GM12872 (cell line): ENCODE measurements at regions not wholly inside any gene's neighbourhood (a gene's known extent, or its start where the extent isn't known, plus 50 kb on each side); places are given as distances from the start of the nearest gene placed in this dataset.

ENCODE experiments used
- CTCF ChIP-seq: IDR thresholded peaks from 3 replicates; pipeline ENCODE4 v1.5.1; 2011; ENCODE audit warnings: low read depth, mild to moderate bottlenecking, low read length, moderate library complexity; ENCODE audit not compliant: insufficient read depth

- no peak for TF ChIP-seq CTCF
Measured at GRCh38 chr2:42929546-42930024, 137.2 kb upstream of the HAAO start.

DNA sequence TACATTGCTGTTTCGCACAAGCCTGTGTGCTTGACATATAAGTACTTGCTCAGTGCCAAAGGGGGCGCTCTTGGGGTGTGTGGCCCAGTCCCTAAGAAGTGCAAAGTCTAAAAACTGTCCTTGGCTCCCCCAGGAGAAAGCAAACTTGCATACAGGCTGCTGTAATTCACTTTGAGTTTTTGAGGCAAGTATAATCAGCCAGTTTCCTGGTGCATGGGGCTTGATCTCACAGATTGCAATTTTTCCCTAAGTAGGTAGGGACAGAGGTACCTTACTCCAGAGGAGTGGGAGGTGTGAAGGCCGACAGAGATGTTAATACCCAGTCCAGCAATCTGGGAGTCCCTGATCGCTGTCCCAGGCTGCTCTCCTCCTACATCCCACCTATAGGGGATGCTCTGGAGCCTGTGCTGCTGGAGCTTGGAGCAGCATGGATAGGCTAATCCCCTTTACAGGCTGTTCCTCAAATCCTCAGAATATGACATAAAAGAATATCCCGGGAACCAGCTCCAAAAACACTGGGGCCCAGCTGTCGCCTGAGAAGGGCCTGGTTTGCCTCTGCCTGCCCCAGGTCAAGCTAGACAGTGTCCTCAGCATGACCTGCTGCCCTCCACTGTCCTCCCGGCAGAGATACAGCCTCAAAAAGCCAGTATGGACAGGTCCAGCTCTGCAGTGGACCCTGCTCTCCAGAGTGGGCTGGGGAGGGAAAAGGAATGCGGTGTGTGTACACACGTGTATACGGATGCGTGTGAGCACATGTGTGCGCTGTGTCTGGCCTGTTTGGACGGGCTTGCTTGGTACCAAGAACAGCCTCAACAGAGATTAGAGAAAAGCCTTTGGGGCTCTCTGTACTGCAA, 136.5 kb upstream of the HAAO start:
- TF ChIP-seq CTCF = peak; percentile 43; the same call in 2 of the 3 replicates

GRCh38 chr2:42928161-42928691, 135.8 kb upstream of the HAAO start:
- TF ChIP-seq CTCF = no peak

- TF ChIP-seq CTCF = no peak
Measured at GRCh38 chr2:42927334-42928160, 135.2 kb upstream of the HAAO start.

DNA sequence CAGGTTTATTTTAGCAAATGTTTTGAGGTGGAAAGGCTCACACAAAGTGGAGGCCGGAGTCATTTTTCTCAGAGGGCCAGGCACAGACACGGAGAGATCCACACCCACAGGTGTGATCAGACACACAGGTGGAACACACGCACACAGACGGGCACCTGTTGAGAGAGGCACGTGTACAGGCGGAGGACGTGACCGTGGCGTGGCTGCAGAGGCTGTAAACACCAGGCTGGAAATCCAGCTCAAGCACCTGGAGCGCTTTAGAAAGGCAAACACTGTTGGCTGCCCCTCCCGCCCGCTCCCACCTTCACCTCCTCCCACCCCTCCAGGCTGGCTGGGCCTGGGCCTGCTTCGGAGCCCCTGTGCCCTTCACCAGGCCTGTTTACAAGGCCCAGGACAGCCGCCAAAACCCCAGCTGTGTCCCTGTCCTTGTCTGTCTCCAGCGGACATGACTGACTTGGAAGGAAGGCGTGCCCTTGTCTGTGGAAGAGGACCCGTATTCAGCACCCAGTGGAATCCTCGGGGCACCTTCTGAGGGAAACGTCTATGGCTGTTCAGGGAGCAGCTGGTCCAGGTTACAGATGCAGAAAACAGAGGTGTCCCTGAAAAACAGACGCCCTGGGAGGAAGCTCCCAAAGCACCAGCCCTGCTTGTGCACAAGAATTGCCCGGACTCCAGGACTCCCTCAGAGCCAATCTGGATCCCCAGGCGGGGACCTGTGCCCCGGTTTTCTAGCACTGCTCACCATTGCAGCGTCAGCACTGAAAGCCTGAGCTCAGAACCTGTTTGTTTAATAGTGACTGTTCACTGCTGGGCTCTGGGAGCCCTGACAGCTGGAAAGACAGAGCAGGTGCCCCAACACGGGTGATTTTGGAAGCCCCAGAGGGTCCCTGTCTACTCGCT, 134.3 kb upstream of the HAAO start:
- TF ChIP-seq CTCF = no peak

- no peak for TF ChIP-seq CTCF
Measured at GRCh38 chr2:42925742-42926433, 133.5 kb upstream of the HAAO start.
